ENCODE measurements at regions not wholly inside any gene's neighbourhood (a gene's known extent, or its start where the extent isn't known, plus 50 kb on each side); places are given as distances from the start of the nearest gene placed in this dataset.

DNA sequence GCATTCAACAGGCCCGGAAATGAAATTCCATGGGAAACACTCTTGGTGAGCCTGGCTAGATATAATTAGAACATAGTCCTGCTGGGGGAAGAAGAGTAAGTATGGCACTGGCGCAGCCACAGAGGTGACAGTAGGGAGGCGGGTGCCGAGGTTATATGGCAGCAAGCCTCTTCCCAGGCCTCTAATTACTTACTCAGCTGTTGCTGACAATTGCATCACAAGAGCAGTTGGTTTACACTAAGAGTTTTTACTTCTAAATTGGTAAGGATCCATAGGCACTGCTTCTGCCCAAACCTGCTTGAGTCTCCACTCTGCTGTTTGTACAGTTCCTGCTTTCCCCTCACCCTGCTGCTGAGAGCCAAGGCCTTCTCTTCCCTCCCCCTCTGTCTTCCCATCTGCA, 93.3 kb upstream of the DUSP5 start:
- no peak for TF ChIP-seq CTCF (IDR thresholded peaks at IDR 0.05)
- Histone ChIP-seq H3K36me3 (no peaks in the 10 kb centered on the region), H3K27me3 (no peaks in the 10 kb centered on the region), H3K4me1 (peaks cover 0 to 18% (median 0%) of the 10 kb centered on the region in 9 donors), H3K4me3 (no peak overlapping the region), H3K27ac (no peak overlapping the region), H3K9me3 (no peaks in the 10 kb centered on the region)
- DNase-seq (no peak), ATAC-seq (peak in 1 of 8 donors; percentile 38)
- 56 to 60% methylated on average over 4 of the region's 4 CpGs for WGBS, 2 donors
- intact Hi-C loops (cut with DNase I), result no loop called here

DNA sequence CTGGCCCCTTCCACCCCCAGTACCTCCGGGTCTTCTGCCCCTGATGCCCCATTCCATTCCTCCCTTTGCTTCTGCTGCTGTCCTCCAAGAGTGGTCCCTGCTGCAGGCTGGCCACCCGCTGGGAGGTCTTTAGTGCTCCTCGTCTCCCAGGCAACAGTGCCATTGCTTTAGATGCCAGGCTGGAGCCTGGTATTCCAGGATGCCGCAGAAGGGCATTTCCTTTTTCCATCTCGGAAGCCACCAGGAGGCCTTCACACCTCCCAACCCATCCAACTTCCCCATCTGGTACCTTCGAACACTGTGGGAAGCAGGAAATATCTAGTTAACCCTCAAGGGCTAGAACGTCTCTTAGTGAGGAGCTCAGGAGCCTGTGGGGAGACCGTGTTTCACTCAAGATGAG, 92.9 kb upstream of the DUSP5 start:
- Histone ChIP-seq H3K27me3 (no peaks in the 10 kb centered on the region), H3K9me3 (no peaks in the 10 kb centered on the region), H3K4me1 (peaks cover 0 to 15% (median 0%) of the 10 kb centered on the region in 9 donors), H3K4me3 (no peak overlapping the region), H3K36me3 (no peaks in the 10 kb centered on the region), H3K27ac (no peak overlapping the region)
- ATAC-seq (no peak), DNase-seq (no peak)
- no peak for TF ChIP-seq CTCF (IDR thresholded peaks at IDR 0.05)
- WGBS, 2 donors, result 78 to 82% methylated on average over 8 of the region's 8 CpGs
- intact Hi-C loops (cut with DNase I), result no loop called here

GRCh38 chr10:110405380-110405779, 92.3 kb upstream of the DUSP5 start:
- Histone ChIP-seq H3K27ac (no peak overlapping the region), H3K27me3 (no peaks in the 10 kb centered on the region), H3K4me1 (peaks cover 0 to 21% (median 2%) of the 10 kb centered on the region in 9 donors), H3K9me3 (no peaks in the 10 kb centered on the region), H3K4me3 (no peak overlapping the region), H3K36me3 (no peaks in the 10 kb centered on the region)
- no peak for TF ChIP-seq CTCF (IDR thresholded peaks at IDR 0.05)
- ATAC-seq, result no peak
- intact Hi-C loops (cut with DNase I), result no loop called here
- WGBS, 2 donors, result 88 to 91% methylated on average over 6 of the region's 6 CpGs
- no peak for DNase-seq

- H3K9me3 ChIP-seq, result no peaks in the 10 kb centered on the region
- intact Hi-C loops (cut with DNase I), result no loop called here
- no peak overlapping the region for H3K27ac ChIP-seq
- 84 to 90% methylated on average over 8 of the region's 8 CpGs for WGBS, 2 donors
- peaks cover 0 to 27% (median 9%) of the 10 kb centered on the region in 9 donors for H3K4me1 ChIP-seq
- no peak for TF ChIP-seq CTCF (IDR thresholded peaks at IDR 0.05)
- H3K4me3 ChIP-seq, result no peak overlapping the region
- ATAC-seq (no peak), DNase-seq (no peak)
- no peaks in the 10 kb centered on the region for H3K27me3 ChIP-seq
- no peaks in the 10 kb centered on the region for H3K36me3 ChIP-seq
Measured at GRCh38 chr10:110407301-110408170, 90.2 kb upstream of the DUSP5 start.

All from heart right ventricle (tissue), 16 donors.